Fibroblast of lung (primary cell): ENCODE measurements at regions not wholly inside any gene's neighbourhood (a gene's known extent, or its start where the extent isn't known, plus 50 kb on each side); places are given as distances from the start of the nearest gene placed in this dataset.

Experiments used
- DNase-seq, 2 donors: peaks; one replicate each; pipeline versions ENCODE4 v3.0.0 to v3.0.0-alpha.2; 2010; ENCODE audit warnings: low read depth in 2 of 2
- H2AFZ ChIP-seq: 2 replicates; pipeline ENCODE4 v1.5.1; 2012; ENCODE audit warnings: low read length, control low read depth, inconsistent platforms
- H3K27ac ChIP-seq: 2 replicates; pipeline ENCODE4 v1.5.1; 2011; ENCODE audit warnings: low read length, control low read depth; ENCODE audit not compliant: insufficient read depth
- H3K27me3 ChIP-seq: 2 replicates; pipeline ENCODE4 v1.5.1; 2011; ENCODE audit warnings: mild to moderate bottlenecking, low read length; ENCODE audit not compliant: control insufficient read depth, insufficient read depth
- H3K36me3 ChIP-seq: 2 replicates; pipeline ENCODE4 v1.5.1; 2011; ENCODE audit warnings: low read length; ENCODE audit not compliant: control insufficient read depth, insufficient read depth
- H3K4me1 ChIP-seq: 2 replicates; pipeline ENCODE4 v1.5.1; 2011; ENCODE audit warnings: low read length; ENCODE audit not compliant: control insufficient read depth, insufficient read depth; ENCODE audit errors: extremely low read depth
- H3K4me2 ChIP-seq: 2 replicates; pipeline ENCODE4 v1.5.1; 2011; ENCODE audit warnings: low read length, control low read depth; ENCODE audit not compliant: insufficient read depth; ENCODE audit errors: extremely low read depth
- H3K4me3 ChIP-seq, 4 experiments: fragments of 200-600 bp in 1 of 4; sonication (generic) in 1 of 4; replicated peaks in 1 of 4; 2 replicates each; pipeline ENCODE4 v1.5.1; 2011 to 2016; ENCODE audit warnings: low read length in 4 of 4, low read depth in 3 of 4, mild to moderate bottlenecking in 3 of 4, control low read depth in 2 of 4, inconsistent platforms in 1 of 4, mixed read lengths in 1 of 4; ENCODE audit not compliant: insufficient read depth in 1 of 4; ENCODE audit errors: control extremely low read depth in 1 of 4
- H3K79me2 ChIP-seq: 2 replicates; pipeline ENCODE4 v1.5.1; 2012; ENCODE audit warnings: mild to moderate bottlenecking, low read length, inconsistent platforms; ENCODE audit not compliant: control insufficient read depth, insufficient read depth
- H3K9ac ChIP-seq: 2 replicates; pipeline ENCODE4 v1.5.1; 2011; ENCODE audit warnings: mild to moderate bottlenecking, low read length, control low read depth; ENCODE audit not compliant: insufficient read depth
- H3K9me3 ChIP-seq: 2 replicates; pipeline ENCODE4 v1.5.1; 2012; ENCODE audit warnings: low read depth, low read length; ENCODE audit not compliant: control insufficient read depth, insufficient read depth
- H4K20me1 ChIP-seq: 2 replicates; pipeline ENCODE4 v1.5.1; 2011; ENCODE audit warnings: low read length; ENCODE audit not compliant: control insufficient read depth, insufficient read depth; ENCODE audit errors: extremely low read depth
- EZH2 ChIP-seq: IDR thresholded peaks from 2 replicates; pipeline ENCODE4 v1.5.1; 2012; ENCODE audit warnings: low read length, control low read depth, mild to moderate bottlenecking; ENCODE audit errors: missing control alignments
- TF ChIP-seq, protein P1 (sequence below), 2 donors: IDR thresholded peaks in 1 of 2; conservative IDR thresholded peaks in 1 of 2; 1 replicate in 1 of 2; 2 replicates in 1 of 2; pipeline ENCODE4 v1.5.1; 2011 to 2012; ENCODE audit warnings: low read length in 2 of 2, control low read depth in 1 of 2, inconsistent platforms in 1 of 2, low read depth in 1 of 2, mild to moderate bottlenecking in 1 of 2

- Histone ChIP-seq H2AFZ (no peak overlapping the region), H3K9me3 (no peaks in the 10 kb centered on the region), H3K4me2 (no peak overlapping the region), H4K20me1 (no peaks in the 10 kb centered on the region), H3K27me3 (no peaks in the 10 kb centered on the region), H3K9ac (no peak overlapping the region), H3K79me2 (no peaks in the 10 kb centered on the region), H3K4me1 (no peaks in the 10 kb centered on the region), H3K36me3 (no peaks in the 10 kb centered on the region), H3K4me3 (no peak overlapping the region), H3K27ac (no peak overlapping the region)
- DNase-seq = no peak
- TF ChIP-seq EZH2 = no peak
- TF ChIP-seq, protein P1, sequence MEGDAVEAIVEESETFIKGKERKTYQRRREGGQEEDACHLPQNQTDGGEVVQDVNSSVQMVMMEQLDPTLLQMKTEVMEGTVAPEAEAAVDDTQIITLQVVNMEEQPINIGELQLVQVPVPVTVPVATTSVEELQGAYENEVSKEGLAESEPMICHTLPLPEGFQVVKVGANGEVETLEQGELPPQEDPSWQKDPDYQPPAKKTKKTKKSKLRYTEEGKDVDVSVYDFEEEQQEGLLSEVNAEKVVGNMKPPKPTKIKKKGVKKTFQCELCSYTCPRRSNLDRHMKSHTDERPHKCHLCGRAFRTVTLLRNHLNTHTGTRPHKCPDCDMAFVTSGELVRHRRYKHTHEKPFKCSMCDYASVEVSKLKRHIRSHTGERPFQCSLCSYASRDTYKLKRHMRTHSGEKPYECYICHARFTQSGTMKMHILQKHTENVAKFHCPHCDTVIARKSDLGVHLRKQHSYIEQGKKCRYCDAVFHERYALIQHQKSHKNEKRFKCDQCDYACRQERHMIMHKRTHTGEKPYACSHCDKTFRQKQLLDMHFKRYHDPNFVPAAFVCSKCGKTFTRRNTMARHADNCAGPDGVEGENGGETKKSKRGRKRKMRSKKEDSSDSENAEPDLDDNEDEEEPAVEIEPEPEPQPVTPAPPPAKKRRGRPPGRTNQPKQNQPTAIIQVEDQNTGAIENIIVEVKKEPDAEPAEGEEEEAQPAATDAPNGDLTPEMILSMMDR (conservative IDR thresholded peaks at IDR 0.05 in 1 of 2, IDR thresholded peaks at IDR 0.05 in 1 of 2; ENCODE audit: low read depth in 1 of 2, low read length in 2 of 2) = no peak
These were observed 302.7 kb downstream of the MAN2A1 start for GRCh38 chr5:109992264-109992915.

DNA sequence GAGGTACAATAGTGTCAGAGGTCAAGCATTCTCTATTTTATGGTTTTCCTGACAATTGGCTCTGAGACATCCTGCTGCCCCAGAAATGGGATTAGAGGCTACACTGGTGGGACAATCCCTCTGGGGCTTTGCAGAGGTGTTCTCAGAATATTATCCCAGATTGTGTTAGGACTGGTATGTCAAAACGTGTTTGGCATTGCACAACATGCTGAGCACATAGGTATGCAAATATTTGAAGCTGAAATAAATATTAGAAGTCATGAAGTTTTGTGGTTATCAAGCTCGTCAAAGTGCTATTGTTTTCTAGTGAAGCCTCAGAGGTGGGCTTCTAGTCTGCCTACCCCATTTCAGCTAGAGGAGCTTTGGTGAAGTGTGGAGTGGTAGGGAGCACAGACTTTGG lies 304.4 kb downstream of the MAN2A1 start:
- no peaks in the 10 kb centered on the region for H3K36me3 ChIP-seq
- no peak overlapping the region for H3K27ac ChIP-seq
- no peaks in the 10 kb centered on the region for H3K79me2 ChIP-seq
- H3K4me2 ChIP-seq = no peak overlapping the region
- DNase-seq = no peak
- no peaks in the 10 kb centered on the region for H3K27me3 ChIP-seq
- no peak overlapping the region for H3K9ac ChIP-seq
- no peak for TF ChIP-seq EZH2
- TF ChIP-seq, protein P1 (conservative IDR thresholded peaks at IDR 0.05 in 1 of 2, IDR thresholded peaks at IDR 0.05 in 1 of 2; ENCODE audit: low read depth in 1 of 2, low read length in 2 of 2) = no peak
- no peaks in the 10 kb centered on the region for H3K9me3 ChIP-seq
- no peak overlapping the region for H2AFZ ChIP-seq
- H3K4me1 ChIP-seq = no peaks in the 10 kb centered on the region
- H3K4me3 ChIP-seq = no peak overlapping the region
- H4K20me1 ChIP-seq = no peaks in the 10 kb centered on the region

- TF ChIP-seq EZH2 = no peak
- TF ChIP-seq, protein P1 (conservative IDR thresholded peaks at IDR 0.05 in 1 of 2, IDR thresholded peaks at IDR 0.05 in 1 of 2; ENCODE audit: low read depth in 1 of 2, low read length in 2 of 2) = no peak
- Histone ChIP-seq H3K36me3 (no peaks in the 10 kb centered on the region), H3K27ac (no peak overlapping the region), H3K4me2 (no peak overlapping the region), H3K4me1 (no peaks in the 10 kb centered on the region), H3K9me3 (no peaks in the 10 kb centered on the region), H2AFZ (no peak overlapping the region), H3K27me3 (no peaks in the 10 kb centered on the region), H3K79me2 (no peaks in the 10 kb centered on the region), H3K9ac (no peak overlapping the region), H4K20me1 (no peaks in the 10 kb centered on the region), H3K4me3 (no peak overlapping the region)
- DNase-seq = peak; percentile 6
These were observed 306.5 kb downstream of the MAN2A1 start for GRCh38 chr5:109996246-109996645.
